ENCODE measurements at regions not wholly inside any gene's neighbourhood (a gene's known extent, or its start where the extent isn't known, plus 50 kb on each side); places are given as distances from the start of the nearest gene placed in this dataset.

- DNase-seq: no peak
- H3K27me3 Mint-ChIP-seq: no peaks in the 10 kb centered on the region
- H3K4me1 Mint-ChIP-seq: no peaks in the 10 kb centered on the region
- no peaks in the 10 kb centered on the region for H3K9me3 Mint-ChIP-seq
- H3K27ac Mint-ChIP-seq: no peak overlapping the region
- no peaks in the 10 kb centered on the region for H3K36me3 Mint-ChIP-seq
- no peak overlapping the region for H3K4me3 Mint-ChIP-seq
- no peak for ATAC-seq (replicated peaks)
Measured at GRCh38 chr7:41188163-41189130, 514.4 kb downstream of the INHBA start.

DNA sequence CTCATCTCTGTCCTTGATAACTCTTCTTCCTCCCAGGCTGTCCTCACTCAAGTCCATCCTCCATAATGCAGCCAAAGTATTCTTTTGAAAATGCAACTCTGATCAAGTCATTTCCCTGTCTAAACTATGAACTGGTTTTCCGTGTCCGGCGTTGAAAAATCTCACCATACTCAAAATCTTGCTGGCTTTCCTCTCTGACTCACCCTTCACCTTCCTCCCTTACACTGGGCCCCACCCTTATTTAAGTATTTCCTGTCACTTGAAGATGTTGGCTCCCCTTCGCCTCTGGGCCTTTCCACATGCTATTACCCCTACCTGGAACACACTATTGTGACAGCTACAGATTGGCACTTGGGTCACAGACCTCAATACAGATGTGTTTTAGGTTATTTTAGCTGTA is 515.6 kb downstream of the INHBA start:
- DNase-seq (no peak), ATAC-seq (replicated peaks) (no peak)
- H3K27me3 Mint-ChIP-seq: no peaks in the 10 kb centered on the region
- no peak overlapping the region for H3K4me3 Mint-ChIP-seq
- no peaks in the 10 kb centered on the region for H3K36me3 Mint-ChIP-seq
- H3K27ac Mint-ChIP-seq: no peak overlapping the region
- H3K9me3 Mint-ChIP-seq: peaks cover 0 to 2% of the 10 kb centered on the region in 2 donors
- H3K4me1 Mint-ChIP-seq: no peaks in the 10 kb centered on the region

- Mint-ChIP-seq H3K4me3 (no peak overlapping the region), H3K27me3 (no peaks in the 10 kb centered on the region), H3K27ac (no peak overlapping the region), H3K36me3 (no peaks in the 10 kb centered on the region), H3K9me3 (peaks cover 0 to 2% of the 10 kb centered on the region in 2 donors), H3K4me1 (no peaks in the 10 kb centered on the region)
- DNase-seq: no peak
- ATAC-seq (replicated peaks): no peak
Measured at GRCh38 chr7:41185851-41186250, 517.0 kb downstream of the INHBA start.

DNA sequence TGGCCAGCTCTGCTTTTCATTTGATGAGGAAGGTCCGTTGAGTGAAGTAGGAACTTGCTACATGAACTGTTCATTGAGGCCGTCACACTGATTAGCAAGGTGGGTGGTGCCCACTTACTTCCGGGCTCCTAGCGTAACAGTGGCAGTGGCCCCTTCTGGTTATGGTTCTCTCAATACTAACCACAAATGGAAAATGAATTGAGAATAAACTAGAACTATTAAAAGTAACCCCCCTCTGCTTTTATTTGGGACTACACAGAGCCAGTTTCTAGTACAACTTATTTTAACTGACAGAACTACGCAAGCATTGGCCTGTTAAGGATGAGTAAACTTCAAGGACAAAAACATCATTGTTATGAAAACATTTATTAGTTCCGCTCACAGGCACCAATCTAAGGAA is 519.1 kb downstream of the INHBA start:
- Mint-ChIP-seq H3K9me3 (peaks cover 0 to 2% of the 10 kb centered on the region in 2 donors), H3K36me3 (no peaks in the 10 kb centered on the region), H3K27ac (no peak overlapping the region), H3K4me3 (no peak overlapping the region), H3K4me1 (no peaks in the 10 kb centered on the region), H3K27me3 (no peaks in the 10 kb centered on the region)
- ATAC-seq (replicated peaks) (no peak), DNase-seq (no peak)

- DNase-seq: no peak
Measured at GRCh38 chr7:41182782-41183181, 520.1 kb downstream of the INHBA start.

GRCh38 chr7:41175435-41175834 is 527.5 kb downstream of the INHBA start:
- Mint-ChIP-seq H3K9me3 (no peaks in the 10 kb centered on the region), H3K4me3 (no peak overlapping the region), H3K27ac (no peak overlapping the region), H3K36me3 (peaks cover 0 to 1% of the 10 kb centered on the region in 2 donors), H3K27me3 (no peaks in the 10 kb centered on the region), H3K4me1 (no peaks in the 10 kb centered on the region)
- DNase-seq (no peak), ATAC-seq (replicated peaks) (no peak)

More at GRCh38 chr7:41182782-41183181, 520.1 kb downstream of the INHBA start:
- Mint-ChIP-seq H3K4me3 (no peak overlapping the region), H3K27me3 (no peaks in the 10 kb centered on the region), H3K9me3 (peaks cover 0 to 2% of the 10 kb centered on the region in 2 donors), H3K36me3 (no peaks in the 10 kb centered on the region), H3K27ac (no peak overlapping the region), H3K4me1 (no peaks in the 10 kb centered on the region)
- ATAC-seq (replicated peaks): no peak

DNA sequence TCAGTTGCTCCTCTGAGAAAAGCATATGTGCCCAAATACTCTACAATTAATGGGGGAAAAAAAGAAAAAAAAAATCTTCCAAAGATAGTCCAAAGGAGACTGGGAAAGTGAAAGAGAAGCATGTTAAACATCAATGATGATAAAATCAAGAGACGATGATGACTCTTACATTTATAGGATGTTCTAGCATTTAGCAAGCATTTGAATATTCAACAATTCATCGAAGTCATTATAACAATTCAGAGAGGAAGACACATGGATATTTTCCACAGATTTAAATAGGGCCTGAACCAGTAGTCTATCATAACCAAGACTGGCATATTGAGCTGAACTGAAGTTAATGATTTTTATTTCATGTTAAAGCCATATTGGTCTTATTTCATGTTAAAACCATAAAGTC is 528.4 kb downstream of the INHBA start:
- H3K4me1 Mint-ChIP-seq: no peaks in the 10 kb centered on the region
- H3K4me3 Mint-ChIP-seq: no peak overlapping the region
- DNase-seq: no peak
- peaks cover 0 to 1% of the 10 kb centered on the region in 2 donors for H3K36me3 Mint-ChIP-seq
- no peak overlapping the region for H3K27ac Mint-ChIP-seq
- H3K27me3 Mint-ChIP-seq: no peaks in the 10 kb centered on the region
- no peaks in the 10 kb centered on the region for H3K9me3 Mint-ChIP-seq
- ATAC-seq (replicated peaks): no peak

- no peaks in the 10 kb centered on the region for H3K4me1 Mint-ChIP-seq
- H3K27me3 Mint-ChIP-seq: no peaks in the 10 kb centered on the region
- H3K27ac Mint-ChIP-seq: no peak overlapping the region
- DNase-seq (no peak), ATAC-seq (replicated peaks) (no peak)
- H3K9me3 Mint-ChIP-seq: no peaks in the 10 kb centered on the region
- no peak overlapping the region for H3K4me3 Mint-ChIP-seq
- H3K36me3 Mint-ChIP-seq: peaks cover 0 to 1% of the 10 kb centered on the region in 2 donors
Measured at GRCh38 chr7:41170466-41170865, 532.4 kb downstream of the INHBA start.

- Mint-ChIP-seq H3K4me1 (no peaks in the 10 kb centered on the region), H3K36me3 (no peaks in the 10 kb centered on the region), H3K27me3 (no peaks in the 10 kb centered on the region), H3K9me3 (no peaks in the 10 kb centered on the region), H3K4me3 (no peak overlapping the region), H3K27ac (no peak overlapping the region)
- ATAC-seq (replicated peaks) (no peak), DNase-seq (no peak)
Measured at GRCh38 chr7:41169317-41169716, 533.6 kb downstream of the INHBA start.

DNA sequence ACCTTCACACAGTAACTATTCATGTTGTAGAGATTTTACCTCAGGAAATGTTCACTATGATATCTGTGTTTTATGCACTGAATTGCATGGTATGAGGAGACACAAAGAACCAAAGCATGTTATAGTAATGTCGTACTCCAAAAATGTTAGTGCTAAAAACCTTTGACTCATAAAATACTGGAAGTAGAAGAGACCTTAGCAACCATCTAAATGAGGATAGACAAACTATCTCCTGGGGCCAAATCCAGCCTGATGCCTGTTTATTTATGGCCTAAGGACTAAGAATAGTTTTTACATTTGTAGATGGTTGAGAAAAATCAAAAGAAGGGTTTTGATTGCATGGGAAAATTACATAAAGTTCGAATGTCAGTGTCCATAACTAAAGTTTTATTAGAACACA is 535.1 kb downstream of the INHBA start:
- H3K27ac Mint-ChIP-seq: no peak overlapping the region
- no peaks in the 10 kb centered on the region for H3K4me1 Mint-ChIP-seq
- H3K27me3 Mint-ChIP-seq: no peaks in the 10 kb centered on the region
- no peak overlapping the region for H3K4me3 Mint-ChIP-seq
- no peaks in the 10 kb centered on the region for H3K9me3 Mint-ChIP-seq
- H3K36me3 Mint-ChIP-seq: no peaks in the 10 kb centered on the region
- no peak for ATAC-seq (replicated peaks)
- DNase-seq: no peak

- no peaks in the 10 kb centered on the region for H3K36me3 Mint-ChIP-seq
- H3K4me1 Mint-ChIP-seq: no peaks in the 10 kb centered on the region
- ATAC-seq (replicated peaks): no peak
Measured at GRCh38 chr7:41164440-41164839, 538.5 kb downstream of the INHBA start.

DNA sequence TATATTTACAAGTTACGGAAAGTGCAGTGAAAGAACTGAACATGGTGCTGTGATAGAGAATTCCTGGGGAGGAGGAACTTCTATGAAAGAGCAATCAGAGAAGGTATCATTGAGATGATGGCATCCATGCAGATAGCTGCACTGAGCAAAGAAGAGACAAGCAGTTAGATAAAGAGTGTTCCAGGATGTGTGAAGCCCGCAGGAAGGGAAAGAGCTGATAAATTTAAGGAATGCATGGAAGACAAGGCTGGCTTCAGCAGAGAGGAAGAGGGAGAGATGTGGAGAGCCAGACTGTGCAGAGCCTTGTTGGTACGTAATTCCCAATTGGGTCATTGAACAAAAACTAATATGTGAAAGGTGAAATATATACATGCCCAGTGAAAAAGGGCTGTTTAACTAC is 538.9 kb downstream of the INHBA start:
- Mint-ChIP-seq H3K4me3 (no peak overlapping the region), H3K27ac (no peak overlapping the region), H3K27me3 (no peaks in the 10 kb centered on the region), H3K36me3 (no peaks in the 10 kb centered on the region), H3K4me1 (no peaks in the 10 kb centered on the region), H3K9me3 (no peaks in the 10 kb centered on the region)
- DNase-seq (no peak), ATAC-seq (replicated peaks) (no peak)

More at GRCh38 chr7:41164440-41164839, 538.5 kb downstream of the INHBA start:
- Mint-ChIP-seq H3K27ac (no peak overlapping the region), H3K4me3 (no peak overlapping the region), H3K9me3 (no peaks in the 10 kb centered on the region), H3K27me3 (no peaks in the 10 kb centered on the region)
- DNase-seq: no peak

DNA sequence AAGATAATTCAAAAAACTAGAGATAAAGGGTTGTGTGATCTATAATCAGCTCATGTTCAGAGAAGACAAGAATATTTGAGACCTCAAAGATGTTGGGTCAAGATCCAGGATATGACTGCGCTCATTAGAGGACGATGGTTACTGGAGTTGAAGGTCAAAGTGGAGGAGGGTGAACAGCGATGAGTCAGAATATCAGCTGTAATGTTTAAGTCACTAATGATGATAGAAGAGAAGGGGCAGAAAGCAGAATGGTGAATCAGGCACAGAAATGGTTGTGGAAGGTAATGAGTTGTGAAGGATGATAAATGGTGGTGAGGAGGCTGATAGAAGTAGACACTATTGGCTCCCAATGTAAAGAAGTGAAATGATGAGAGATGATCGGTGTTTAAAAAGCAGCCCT is 540.3 kb downstream of the INHBA start:
- no peaks in the 10 kb centered on the region for H3K36me3 Mint-ChIP-seq
- no peaks in the 10 kb centered on the region for H3K27me3 Mint-ChIP-seq
- no peaks in the 10 kb centered on the region for H3K4me1 Mint-ChIP-seq
- DNase-seq: no peak
- ATAC-seq (replicated peaks): no peak
- H3K27ac Mint-ChIP-seq: no peak overlapping the region
- H3K9me3 Mint-ChIP-seq: no peaks in the 10 kb centered on the region
- H3K4me3 Mint-ChIP-seq: no peak overlapping the region

DNA sequence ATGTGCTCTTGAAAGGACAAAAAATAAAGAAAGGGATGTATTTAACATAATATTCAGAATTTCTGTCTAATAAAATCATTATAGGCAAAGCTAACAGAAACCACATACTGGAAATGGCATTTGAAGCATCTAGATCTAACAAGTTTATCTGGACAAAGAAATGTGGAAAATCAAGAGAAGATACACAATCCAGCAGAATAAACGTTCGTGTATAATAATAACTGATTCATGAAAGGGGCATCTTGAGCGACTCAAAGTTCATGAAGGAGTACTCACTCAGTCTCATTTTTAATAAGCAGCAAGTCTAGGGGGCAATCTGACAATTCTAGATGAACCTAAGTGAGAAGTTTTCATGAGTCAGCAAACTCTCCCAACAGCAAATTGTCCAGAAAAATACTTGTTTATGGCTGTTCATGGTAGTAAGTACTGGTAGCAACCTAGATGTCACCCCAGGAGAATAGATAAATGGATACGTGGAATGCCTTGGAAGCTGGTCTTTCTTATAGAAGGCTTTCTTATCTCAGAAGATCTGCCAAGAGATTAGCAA is 541.8 kb downstream of the INHBA start:
- no peaks in the 10 kb centered on the region for H3K4me1 Mint-ChIP-seq
- H3K27ac Mint-ChIP-seq: no peak overlapping the region
- no peaks in the 10 kb centered on the region for H3K27me3 Mint-ChIP-seq
- no peak overlapping the region for H3K4me3 Mint-ChIP-seq
- no peak for DNase-seq
- ATAC-seq (replicated peaks): no peak
- H3K9me3 Mint-ChIP-seq: no peaks in the 10 kb centered on the region
- no peaks in the 10 kb centered on the region for H3K36me3 Mint-ChIP-seq

DNA sequence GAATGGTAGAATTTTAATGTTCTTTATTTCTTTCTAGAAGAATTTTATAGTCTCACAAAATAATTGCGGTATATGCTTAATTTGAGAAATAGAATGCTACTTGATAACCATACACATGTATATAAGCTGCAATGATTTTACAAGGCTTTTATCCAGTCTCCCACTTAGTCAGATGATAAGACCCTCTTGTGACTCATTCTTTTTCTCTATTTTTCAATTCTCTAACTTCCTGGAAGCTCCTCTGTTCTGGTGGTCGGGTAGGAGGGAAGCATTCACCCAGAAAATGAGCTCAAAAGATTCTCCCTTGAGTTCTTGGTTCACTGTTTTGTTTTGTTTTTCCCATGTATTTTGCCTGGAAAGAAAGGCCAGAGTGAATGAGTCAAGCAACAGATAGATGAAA is 546.6 kb downstream of the INHBA start:
- Mint-ChIP-seq H3K4me3 (no peak overlapping the region), H3K9me3 (no peaks in the 10 kb centered on the region), H3K27ac (no peak overlapping the region), H3K27me3 (no peaks in the 10 kb centered on the region), H3K36me3 (no peaks in the 10 kb centered on the region), H3K4me1 (no peaks in the 10 kb centered on the region)
- no peak for DNase-seq
- ATAC-seq (replicated peaks): no peak

Measured in stimulated activated naive B cell treated with anti-CD40 and anti-IgM and Interleukin-4, amounts not matched to agents 10 μg/mL and 1 μg/mL and 100 μg/mL, for 72 hours (primary cell).